ENCODE measurements at regions not wholly inside any gene's neighbourhood (a gene's known extent, or its start where the extent isn't known, plus 50 kb on each side); places are given as distances from the start of the nearest gene placed in this dataset.

DNA sequence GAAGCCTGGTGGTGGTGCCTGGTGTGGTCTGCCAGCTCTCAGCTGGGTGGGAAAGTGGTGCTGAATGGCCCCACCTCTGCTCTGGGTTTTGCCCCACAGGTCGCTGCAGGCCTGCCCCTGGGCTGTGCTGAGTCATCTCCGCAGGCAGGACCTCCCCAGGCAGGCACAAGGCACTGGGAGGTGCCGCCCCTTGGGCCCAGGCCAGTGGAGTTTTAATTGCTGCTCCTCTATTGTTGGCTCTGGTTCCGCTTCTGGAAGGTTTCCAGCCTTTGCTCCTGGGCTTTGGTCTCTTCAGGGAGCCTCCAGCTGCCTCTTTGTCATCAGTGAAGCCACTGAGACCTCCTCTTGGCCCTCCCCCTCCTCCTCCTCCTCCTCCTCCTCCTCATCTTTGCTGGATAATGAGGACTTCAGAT, 180.3 kb upstream of the GRB10 start:
- no peak overlapping the region for H3K4me3 ChIP-seq
- H3K27me3 ChIP-seq = no peaks in the 10 kb centered on the region
- DNase-seq (ENCODE audit: low spot score) = no peak
- no peaks in the 10 kb centered on the region for H3K9me3 ChIP-seq
- no peaks in the 10 kb centered on the region for H3K36me3 ChIP-seq
- H3K4me1 ChIP-seq = peaks cover 0 to 14% of the 10 kb centered on the region in 2 donors
- TF ChIP-seq, protein P1, sequence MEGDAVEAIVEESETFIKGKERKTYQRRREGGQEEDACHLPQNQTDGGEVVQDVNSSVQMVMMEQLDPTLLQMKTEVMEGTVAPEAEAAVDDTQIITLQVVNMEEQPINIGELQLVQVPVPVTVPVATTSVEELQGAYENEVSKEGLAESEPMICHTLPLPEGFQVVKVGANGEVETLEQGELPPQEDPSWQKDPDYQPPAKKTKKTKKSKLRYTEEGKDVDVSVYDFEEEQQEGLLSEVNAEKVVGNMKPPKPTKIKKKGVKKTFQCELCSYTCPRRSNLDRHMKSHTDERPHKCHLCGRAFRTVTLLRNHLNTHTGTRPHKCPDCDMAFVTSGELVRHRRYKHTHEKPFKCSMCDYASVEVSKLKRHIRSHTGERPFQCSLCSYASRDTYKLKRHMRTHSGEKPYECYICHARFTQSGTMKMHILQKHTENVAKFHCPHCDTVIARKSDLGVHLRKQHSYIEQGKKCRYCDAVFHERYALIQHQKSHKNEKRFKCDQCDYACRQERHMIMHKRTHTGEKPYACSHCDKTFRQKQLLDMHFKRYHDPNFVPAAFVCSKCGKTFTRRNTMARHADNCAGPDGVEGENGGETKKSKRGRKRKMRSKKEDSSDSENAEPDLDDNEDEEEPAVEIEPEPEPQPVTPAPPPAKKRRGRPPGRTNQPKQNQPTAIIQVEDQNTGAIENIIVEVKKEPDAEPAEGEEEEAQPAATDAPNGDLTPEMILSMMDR (IDR thresholded peaks at IDR 0.05) = no peak
- H3K27ac ChIP-seq = no peak overlapping the region

DNA sequence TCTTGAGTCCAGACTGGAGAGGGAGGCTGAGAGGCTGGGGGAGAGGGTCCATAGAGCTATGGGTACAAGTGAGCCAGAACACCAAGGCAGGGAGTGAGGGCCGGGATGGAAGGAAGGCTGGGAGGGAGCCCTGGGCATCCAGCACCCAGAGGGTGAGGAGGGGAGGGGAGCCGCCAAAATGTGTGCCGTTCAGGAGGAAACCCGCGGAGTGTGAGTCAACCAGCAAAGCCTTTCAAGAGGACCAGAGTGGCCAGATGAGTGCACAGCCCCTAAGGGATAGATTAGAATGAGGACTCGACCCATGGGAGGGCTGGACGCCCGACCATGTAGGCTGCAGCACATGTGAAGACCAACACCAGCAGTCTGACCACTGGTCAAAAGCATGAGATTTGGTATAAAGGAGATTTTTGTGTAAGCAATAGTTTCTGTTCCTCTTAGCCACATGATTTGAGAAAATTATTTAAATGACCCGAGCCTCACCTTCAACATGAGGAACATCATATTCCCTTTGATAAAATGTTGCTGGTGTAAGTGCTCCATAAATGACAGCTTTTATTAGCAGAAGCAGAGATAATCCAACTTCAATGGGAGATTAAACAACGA, 179.7 kb upstream of the GRB10 start:
- Histone ChIP-seq H3K9me3 (no peaks in the 10 kb centered on the region), H3K36me3 (no peaks in the 10 kb centered on the region), H3K4me1 (peaks cover 0 to 14% of the 10 kb centered on the region in 2 donors), H3K4me3 (no peak overlapping the region), H3K27me3 (no peaks in the 10 kb centered on the region), H3K27ac (no peak overlapping the region)
- TF ChIP-seq, protein P1 (IDR thresholded peaks at IDR 0.05) = no peak
- DNase-seq (ENCODE audit: low spot score) = no peak

DNA sequence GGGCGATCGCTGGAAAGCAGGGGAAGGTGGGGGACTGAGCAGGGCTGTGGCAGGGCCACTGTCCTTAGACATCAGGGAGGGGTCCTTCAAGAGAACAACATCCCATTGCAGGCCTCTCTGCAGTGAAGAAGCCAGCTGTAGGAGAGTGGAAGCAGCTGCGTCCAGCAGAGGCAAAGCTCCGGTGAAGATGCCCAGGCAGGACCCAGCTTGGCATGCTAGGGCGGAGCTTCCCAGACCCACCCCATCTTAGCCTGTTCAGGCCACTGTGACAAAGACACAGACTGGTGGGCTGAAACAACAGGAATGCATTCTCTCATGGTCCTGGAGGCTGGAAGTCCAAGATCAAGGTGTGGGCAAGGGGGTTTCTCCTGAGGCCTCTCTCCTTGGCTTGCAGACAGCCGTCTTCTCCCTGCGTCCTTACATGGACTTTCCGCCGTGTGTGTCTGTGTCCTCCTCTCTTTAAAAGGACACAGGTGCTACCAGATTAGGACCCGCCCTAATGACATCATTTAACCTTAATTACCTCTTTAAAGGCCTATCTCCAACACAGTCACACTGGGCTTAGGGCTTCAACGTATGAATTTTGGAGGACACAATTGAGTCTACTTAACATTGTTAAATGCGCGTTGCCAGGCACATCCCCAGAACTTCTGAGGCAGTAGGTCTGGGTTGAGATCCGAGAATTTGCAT, 178.1 kb upstream of the GRB10 start:
- DNase-seq (ENCODE audit: low spot score) = no peak
- no peaks in the 10 kb centered on the region for H3K36me3 ChIP-seq
- TF ChIP-seq, protein P1 (IDR thresholded peaks at IDR 0.05) = no peak
- H3K27me3 ChIP-seq = no peaks in the 10 kb centered on the region
- H3K4me3 ChIP-seq = no peak overlapping the region
- no peaks in the 10 kb centered on the region for H3K9me3 ChIP-seq
- H3K27ac ChIP-seq = no peak overlapping the region
- H3K4me1 ChIP-seq = peaks cover 0 to 14% of the 10 kb centered on the region in 2 donors

DNA sequence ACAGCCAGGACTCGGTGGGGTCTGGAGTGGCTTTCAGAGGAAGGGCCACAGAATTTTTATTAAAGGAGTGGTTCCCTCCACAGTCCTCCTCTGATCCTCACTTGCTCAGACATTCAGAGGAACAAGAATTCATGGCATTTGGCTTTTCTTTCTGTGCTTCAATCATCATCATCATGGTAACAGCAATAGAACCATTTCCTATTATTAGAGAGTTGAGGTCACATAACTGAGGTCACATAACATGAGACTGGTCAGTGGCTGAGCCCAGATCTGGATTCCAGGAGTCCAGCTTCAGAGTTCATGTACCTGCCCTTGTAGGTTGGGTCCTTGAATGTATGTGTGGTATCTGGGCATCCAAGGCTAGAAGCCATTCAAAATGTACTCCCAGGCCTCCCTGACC, 177.3 kb upstream of the GRB10 start:
- TF ChIP-seq, protein P1 (IDR thresholded peaks at IDR 0.05) = no peak
- Histone ChIP-seq H3K27me3 (no peaks in the 10 kb centered on the region), H3K36me3 (no peaks in the 10 kb centered on the region), H3K4me3 (no peak overlapping the region), H3K9me3 (no peaks in the 10 kb centered on the region), H3K27ac (no peak overlapping the region), H3K4me1 (peaks cover 0 to 14% of the 10 kb centered on the region in 2 donors)
- no peak for DNase-seq (ENCODE audit: low spot score)

DNA sequence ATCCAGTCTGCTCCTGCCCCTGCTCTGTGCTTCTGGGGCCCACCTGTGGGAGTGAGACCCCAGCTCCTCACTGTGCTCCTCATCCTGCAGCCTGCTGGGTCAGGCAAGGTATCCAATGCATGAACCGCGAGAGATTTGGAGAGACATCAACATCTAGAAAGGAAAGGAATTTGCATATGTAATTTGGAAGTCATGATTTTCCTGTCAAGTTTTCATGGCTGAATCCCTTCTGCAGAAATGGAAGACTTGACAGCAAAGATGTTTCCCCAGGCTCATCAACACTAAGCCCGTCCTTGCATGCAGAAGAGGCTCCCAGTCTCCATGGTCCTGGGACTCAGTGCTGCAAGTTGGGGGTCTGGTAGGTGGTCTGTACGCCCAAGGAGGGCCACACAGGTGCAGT, 176.9 kb upstream of the GRB10 start:
- DNase-seq (ENCODE audit: low spot score) = no peak
- TF ChIP-seq, protein P1 (IDR thresholded peaks at IDR 0.05) = no peak
- no peaks in the 10 kb centered on the region for H3K36me3 ChIP-seq
- H3K4me3 ChIP-seq = no peak overlapping the region
- peaks cover 0 to 19% of the 10 kb centered on the region in 2 donors for H3K4me1 ChIP-seq
- H3K27ac ChIP-seq = no peak overlapping the region
- H3K27me3 ChIP-seq = no peaks in the 10 kb centered on the region
- no peaks in the 10 kb centered on the region for H3K9me3 ChIP-seq
